ENCODE measurements at regions not wholly inside any gene's neighbourhood (a gene's known extent, or its start where the extent isn't known, plus 50 kb on each side); places are given as distances from the start of the nearest gene placed in this dataset.

DNA sequence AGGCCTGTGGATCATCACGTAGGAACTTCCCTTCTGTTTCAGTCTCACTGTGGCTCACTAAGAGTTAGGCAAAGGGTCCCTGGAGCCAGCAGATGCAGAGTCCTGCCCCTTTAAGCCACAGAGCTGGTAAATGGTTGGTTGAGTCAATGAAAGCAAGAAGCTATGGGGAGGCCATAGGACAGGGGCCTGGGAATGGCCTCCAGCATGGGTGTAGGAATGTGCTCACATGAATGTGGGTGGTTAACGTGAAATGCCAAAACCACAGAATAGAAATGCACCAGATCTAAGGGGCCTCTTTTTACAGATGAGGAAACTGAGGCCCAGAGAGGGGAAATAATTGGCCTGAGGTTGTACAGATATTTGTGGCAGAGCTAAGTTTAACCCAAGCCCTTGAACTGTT lies 150.3 kb downstream of the TLE3 start:
- DNase-seq (ENCODE audit: low read depth in 2 of 2) = no peak

DNA sequence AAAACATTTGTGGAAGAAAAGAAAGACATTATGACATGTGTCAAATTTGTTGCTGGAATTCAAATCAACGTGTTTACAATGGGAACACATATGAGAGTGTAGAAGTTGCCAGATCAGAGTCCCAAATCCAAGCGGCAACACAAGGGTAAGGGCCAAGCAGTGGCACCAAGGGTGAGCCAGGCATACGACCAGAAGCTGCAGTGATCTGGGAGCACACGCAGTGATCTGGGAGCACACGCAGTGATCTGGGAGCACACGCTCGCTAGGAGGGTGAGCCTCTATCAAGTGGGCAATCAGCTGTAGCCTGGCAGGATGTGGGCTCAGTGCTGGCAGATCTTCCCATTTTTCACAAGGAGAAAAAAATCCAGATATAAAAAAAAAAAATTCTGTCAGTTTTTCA lies 148.2 kb downstream of the TLE3 start:
- DNase-seq (ENCODE audit: low read depth in 2 of 2) = no peak

DNA sequence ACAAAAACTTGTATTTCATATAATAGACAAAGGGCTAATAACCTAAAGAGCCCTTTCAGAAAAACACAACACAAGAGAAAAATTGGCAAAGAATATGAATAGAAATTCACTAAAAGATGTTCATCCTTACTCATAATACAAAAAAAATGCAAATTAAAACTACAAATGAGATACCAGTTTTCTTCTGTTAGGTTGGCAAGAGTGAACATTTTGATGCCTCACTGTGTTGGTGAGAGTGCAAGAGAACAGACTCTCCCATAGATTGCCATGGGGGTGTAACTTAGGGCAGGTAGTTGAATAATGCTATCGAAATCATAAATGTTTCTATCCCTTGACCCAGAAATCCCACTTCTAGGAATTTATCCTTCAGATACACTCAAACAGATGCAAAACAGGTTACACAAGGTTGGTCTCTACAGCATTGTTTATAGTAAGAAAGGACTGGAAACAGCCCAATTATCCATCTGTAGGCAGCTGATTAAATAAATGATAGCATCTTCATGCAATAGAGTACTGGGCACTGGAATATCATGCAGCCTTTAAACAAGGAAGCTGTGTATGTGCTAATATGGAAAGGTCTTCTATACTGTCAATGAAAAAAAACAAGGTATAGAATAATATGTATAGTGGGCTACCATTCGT lies 146.3 kb downstream of the TLE3 start:
- DNase-seq (ENCODE audit: low read depth in 2 of 2) = no peak

DNA sequence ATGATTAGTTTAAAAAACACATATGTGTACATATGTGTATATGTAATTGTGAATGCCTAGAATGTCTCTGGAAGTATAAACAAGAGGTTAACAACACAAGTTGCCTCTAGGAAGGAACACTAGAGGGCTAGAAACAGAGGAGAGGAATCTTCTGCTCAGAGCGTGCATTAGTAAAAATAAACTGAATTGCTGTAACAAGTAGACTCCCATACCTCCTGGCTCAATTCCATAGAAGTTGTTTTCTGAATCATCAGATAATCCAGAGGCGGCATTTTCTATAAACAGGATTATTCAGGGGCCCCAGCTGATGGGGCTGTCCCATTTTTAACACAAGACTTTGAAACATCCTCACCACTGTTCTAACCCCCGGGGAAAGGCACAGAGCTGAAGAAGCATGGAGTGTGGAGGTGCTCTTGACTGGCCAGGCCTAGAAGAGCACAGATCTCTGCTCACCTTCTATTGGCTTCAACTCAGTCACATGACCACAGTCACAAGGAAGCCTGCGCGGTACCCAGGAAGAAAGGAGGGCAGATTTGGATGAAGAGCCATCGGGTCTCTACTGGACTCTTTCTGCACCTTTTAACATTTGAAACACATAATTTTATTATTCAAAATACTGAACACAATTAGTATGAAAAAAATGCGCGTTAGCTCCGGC lies 145.7 kb downstream of the TLE3 start:
- no peak for DNase-seq (ENCODE audit: low read depth in 2 of 2)

DNA sequence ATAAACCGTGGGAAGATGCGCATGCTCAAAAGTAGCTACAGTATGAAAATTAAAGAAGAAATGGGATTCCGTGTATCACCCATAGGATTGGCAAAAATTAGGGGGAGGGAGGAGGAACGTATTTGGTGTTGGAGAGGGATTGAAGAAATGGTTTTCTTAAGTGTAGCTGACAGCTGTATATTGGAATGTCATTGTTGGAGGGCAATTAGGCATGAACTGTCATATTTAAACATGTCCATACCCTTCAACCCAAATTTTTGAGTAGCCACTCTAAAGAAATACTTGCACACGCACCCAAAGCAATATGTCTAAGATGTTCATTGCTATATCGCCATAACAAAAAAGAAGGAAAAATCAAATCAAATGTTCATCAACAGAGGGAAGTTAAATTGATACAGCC lies 144.7 kb downstream of the TLE3 start:
- DNase-seq (ENCODE audit: low read depth in 2 of 2) = no peak

DNA sequence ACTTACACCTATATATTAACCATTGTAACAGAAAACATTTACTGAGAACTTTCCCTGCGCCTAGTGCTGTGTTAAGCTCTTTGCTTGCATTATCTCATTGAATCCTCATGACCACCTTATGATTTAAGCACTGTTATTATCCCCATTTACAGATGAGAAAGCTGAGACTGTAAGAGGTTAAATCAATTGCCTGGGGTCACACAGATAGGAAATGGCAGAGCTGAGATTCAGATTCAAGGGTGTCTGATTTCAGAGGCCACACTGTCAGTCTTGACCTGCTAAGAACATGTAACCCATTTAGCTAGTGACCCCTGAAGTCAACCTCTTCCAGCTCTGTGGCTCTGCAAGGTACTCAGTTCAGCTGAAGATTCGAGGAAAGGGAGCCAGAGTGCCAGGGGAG lies 143.9 kb downstream of the TLE3 start:
- DNase-seq (ENCODE audit: low read depth in 2 of 2) = no peak

DNA sequence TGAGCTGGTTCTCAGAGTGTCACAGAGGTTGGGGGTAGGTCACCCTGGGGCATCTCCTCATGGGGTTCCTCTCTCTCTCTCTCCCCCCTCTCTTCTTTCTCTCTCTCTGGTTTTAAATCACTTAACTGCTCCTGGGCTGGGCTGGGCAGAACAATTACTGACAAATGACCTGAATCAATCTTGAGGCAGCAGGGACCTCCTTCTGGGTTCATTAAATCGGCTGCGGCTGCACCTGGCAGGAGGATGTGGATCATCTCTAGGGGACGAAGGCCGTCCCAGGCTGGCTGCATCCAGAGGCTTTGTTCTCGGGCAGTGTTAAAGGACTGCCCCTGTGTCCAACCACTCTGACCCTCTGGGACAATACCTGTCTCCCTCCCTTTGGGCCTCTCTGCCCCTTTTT lies 143.1 kb downstream of the TLE3 start:
- DNase-seq (ENCODE audit: low read depth in 2 of 2) = no peak

DNA sequence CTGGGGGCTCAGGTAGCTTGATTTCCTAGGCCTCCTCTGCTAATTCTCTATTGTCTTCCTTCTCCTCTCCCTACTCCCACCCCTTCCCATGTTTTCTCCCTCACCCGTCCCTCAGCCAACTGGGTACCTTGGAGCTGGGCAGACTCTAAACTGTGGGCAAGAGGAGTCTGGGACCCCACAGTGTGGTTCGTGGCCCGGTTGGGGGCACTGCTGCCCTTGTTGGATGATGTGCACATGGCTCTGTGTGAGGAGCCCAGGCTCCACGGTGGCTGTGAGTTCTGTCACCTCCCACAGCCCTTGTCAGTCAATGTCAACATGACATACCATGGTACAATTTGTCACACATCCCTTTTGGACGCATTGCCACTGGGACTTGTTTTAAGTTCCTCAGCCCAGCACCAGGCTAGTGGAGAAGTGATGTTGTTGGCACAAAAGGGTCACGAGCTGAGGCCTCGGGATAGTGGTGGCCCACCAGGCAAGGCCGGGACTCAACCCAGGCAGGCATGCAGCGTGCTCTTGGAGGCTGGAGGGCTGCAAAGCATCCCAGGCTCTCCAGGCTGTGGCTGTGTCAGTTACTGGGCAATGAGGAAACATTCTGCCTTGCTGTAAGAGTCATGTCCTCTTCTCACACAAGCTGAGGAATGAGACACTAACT lies 142.3 kb downstream of the TLE3 start:
- DNase-seq (ENCODE audit: low read depth in 2 of 2) = no peak

DNA sequence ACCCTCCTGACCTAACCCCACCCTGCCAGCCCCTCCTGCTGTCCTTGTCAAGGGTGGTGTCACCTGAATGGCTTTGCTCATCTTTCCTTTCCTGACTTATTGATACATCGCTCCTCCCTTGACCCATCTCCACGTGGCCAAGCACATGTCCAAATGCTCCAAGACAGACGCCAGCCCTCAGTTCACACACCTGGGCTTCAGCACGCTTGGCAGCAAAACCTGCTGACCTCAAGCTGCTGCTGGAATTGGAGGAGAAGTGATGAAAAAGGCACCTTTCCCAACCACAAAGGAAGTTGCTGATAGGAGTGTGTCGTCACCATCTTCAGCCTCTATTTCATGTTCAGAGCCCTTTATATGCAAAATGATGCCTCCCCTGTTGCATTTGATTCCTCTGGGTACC lies 141.3 kb downstream of the TLE3 start:
- DNase-seq (ENCODE audit: low read depth in 2 of 2) = no peak

DNA sequence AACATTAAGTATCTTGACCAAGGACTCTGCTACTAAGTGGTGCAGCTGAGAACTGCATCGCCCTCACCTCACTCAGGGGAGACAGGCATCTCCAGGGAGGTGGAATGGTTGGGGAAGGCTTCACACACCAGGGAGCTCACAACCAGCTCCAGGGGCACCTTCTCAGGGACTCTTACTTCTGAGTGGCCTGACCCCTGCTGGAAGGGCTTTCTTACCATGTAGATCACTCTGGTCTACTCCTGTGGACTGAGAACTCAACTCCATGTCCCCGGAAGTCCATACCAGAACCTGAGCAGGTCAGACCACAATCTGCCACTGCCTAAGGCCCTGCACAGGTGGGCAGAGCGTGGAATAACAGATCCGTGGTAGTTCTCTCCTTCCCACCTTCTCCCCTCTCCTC lies 140.5 kb downstream of the TLE3 start:
- DNase-seq (ENCODE audit: low read depth in 2 of 2) = no peak

DNA sequence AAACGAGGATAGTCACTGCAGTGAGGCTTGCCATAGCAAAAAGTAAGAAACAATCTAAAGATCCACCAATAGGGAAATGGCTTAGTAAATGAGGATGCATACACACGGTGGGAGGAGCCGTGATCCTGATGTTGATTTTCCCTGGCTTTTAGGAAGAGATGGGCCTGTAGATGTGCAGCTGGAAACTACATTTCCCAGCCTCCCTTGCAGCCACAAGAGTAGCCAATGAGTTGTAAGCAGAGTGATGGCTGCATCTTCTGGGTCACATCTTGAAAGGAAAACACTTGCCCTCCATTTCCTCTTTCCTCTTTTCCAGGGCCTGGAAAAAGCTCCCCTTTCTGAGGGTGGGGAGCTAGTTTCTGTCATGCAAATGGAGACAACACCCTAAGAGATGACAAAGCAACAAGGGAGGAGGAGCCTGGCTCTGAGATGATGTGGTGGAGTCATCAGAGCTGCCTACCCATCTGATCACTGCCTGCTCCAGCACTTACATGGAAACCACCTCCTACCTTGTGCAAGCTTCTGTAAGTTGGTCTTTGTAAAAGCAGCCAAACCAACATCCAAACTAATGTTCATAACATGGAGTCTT lies 139.1 kb downstream of the TLE3 start:
- DNase-seq (ENCODE audit: low read depth in 2 of 2) = no peak

DNA sequence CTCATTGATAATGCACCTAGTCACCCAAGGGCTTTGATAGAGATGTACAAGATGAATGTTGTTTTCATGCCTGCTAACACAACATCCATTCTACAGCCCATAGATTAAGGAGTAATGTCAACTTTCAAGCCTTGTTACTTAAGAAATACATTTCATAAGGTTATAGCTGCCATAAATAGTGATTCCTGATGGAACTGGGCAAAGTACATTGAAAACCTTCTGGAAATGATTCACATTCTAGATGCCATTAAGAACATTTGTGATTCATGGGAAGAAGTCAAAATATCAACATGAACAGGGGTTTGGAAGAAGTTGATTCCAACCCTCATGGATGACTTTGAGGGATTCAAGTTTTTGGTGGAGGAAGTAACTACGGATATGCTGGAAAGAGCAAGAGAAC lies 135.2 kb downstream of the TLE3 start:
- DNase-seq (ENCODE audit: low read depth in 2 of 2) = no peak

DNA sequence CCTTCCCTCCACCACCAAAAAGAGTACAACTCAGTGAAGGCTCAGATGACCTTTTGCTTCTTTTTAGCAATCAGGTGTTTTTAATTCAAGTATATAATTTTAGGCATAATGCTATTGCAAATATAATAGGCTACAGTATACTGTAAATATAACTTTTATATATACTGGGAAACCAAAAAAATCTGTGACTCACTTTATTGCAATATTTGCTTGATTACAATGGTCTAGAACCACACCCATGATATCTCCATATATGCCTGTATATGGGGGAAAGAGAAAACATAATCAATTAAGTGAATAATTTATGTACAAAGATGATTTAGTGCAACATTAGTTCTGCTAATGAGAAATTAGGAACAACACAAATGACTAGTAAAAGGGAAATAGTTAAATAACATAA lies 134.3 kb downstream of the TLE3 start:
- DNase-seq (ENCODE audit: low read depth in 2 of 2) = no peak

DNA sequence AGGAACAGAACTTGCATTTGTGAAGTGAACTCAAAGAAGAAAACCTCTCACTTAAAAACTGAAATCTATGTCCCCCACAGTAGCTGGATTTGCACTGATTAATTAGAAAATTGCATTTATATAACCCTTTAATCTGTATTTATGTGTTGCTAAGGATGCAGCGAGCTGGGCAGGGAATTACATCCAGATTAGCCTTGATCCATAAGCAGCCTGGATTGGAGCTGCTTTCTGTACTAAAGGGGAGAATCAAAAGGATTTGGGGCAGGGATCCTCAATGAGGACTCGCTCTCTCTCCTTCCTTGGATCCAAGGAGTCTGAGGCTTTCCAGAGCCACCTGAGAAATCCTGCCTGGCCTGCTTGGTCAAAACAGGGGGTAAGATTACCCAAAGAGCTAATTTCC lies 125.9 kb downstream of the TLE3 start:
- DNase-seq (ENCODE audit: low read depth in 2 of 2) = no peak

DNA sequence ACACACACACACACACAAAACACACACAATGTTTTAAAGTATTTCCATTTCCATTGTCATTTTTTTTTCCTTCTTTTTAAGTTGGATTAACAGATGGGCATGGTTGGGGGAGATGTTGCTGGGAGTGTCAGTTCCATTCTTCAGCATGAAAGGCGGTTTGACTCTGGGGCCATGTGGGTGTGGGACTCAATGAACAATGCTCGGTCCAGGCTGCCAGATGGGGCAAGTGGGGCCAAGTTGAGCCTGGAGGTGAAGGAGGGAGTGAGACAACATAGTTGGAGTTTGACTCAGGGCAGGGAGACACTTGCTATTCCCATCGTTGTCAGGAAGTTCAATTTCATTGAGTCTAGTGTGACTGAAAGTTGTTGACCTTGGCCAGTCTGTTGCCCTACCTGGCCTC lies 125.3 kb downstream of the TLE3 start:
- no peak for DNase-seq (ENCODE audit: low read depth in 2 of 2)

DNA sequence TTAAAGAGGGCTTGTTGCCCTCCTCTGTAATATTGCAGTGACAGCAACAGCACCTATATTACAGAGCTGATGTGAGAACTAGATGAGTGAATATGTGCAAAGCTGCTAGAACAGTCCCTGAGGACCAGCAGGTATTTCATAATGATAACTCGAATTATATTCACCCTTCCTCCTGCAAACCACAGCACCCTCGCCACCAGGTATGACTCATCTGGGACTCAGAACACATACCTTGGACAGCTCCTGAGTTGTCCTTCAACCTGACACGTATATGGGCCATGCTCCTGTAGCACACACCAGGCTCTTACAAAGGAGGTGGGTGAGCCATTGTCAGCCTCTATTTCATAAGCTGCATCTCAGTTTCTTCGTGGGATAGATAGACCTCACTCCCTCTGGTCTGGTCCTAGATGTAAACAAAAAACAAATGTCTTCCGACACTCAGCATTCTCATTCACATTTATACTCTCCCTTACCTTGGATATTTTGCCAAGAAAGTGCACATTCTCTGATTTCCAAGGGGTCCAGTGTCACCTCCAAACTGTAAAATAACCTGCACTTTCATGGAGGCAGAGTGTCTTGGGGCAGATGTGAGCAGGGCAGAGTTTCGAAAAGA lies 124.5 kb downstream of the TLE3 start:
- peak; percentile 18 to 19 for DNase-seq (ENCODE audit: low read depth in 2 of 2)

DNA sequence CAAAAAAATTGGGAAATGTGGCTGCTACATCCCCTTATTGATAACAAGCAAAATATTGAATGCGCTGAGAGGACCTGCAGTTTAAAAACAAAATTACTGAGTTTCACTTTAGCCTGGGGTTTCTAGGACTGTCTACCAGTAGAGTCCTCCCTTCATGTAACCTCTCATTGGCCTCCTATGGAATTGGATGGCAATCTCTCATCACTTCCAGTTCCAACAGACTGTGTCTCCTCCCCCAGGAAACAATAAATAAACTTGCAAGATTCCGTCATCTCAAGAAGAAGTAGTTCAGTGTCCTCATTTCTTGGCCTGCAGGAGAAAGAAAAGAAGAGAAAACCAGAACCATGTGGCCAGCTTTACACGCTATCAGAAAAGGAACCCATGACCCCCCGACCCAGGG lies 123.8 kb downstream of the TLE3 start:
- no peak for DNase-seq (ENCODE audit: low read depth in 2 of 2)

DNA sequence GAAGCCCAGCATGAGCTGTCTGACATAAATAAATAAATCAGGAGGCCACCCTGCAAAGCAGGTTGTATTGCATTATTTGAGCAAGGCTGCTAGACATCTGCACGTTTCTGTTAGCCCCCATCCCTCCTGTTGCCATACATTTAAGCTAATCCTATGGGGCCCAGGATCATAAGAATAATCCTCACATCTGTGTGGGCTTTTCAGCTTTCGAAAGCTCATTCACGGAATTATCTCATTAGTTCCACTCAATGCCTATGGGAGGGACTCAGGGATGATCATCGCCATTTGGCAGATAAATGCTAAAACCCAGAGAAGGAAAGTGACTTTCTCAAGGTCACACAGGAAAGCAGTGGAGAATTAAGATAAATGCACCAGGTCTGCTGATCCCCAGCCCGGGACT lies 123.4 kb downstream of the TLE3 start:
- no peak for DNase-seq (ENCODE audit: low read depth in 2 of 2)

DNA sequence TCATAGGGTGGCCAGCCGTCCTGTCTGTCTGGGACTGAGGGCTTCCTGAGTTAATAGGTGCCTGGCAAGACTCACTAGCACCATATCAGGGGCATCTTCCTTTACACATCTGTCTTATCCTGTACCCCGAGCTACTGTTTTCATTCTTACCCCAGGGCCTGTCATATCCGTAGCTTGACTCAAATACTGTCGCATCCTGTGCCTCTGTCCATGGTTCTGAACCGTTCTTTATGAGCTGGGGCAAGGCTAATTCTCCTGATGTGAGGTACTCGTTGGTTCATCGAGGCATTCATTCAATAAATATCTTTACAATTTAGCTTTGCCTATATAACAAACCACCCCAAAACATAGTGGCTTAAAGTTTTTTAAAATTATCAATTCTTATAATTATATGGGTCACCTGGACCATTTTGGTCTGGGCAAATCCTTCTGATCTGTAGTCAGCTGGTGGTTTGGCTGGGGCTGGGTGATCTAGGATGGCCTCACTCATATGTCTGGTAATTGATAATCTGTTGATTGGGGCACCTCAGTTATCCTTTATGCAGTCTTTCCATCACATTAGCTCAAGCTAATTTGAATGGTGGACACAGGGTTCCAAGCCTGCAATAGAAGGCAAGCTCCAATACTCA lies 121.2 kb downstream of the TLE3 start:
- DNase-seq (ENCODE audit: low read depth in 2 of 2) = peak; percentile 44 to 52

DNA sequence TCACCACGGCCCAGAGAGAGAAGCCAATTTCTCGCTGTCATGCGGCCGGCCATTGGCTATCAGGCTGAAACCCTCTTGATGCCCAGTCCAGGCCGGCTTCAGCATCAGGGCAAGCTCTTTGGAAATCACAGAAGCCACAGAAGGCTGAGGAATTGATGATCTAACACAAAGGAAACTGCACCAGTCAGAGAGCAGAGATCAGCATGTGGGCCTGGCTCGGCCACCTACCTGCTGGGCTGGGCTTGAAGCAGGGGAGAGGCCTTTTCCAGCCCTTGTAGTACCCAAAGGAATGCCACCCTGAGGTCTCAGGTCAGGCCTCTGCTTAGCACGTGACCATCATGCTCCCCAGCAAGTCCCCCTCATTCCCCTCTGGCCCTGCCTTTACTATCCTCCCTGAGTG lies 119.1 kb downstream of the TLE3 start:
- DNase-seq (ENCODE audit: low read depth in 2 of 2) = no peak

DNA sequence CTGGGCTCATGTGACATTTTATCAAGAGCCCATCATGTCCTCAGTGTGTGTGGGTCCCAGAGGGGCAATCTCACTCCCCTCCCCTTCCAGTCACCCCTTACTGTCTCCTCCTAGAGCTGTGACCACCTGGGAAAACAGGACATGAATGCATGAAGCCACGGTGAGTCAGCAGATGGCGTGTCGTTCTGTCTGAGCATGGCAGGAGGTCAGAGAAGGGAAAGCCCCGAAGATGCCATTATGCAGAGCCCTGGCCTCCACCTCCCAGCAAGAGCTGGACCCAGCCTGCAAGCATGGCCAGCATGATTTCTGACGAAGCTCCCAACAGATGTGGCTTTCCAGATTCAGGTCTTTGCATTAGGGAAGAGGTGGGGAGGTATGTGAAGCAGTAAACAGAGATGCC lies 118.5 kb downstream of the TLE3 start:
- no peak for DNase-seq (ENCODE audit: low read depth in 2 of 2)

DNA sequence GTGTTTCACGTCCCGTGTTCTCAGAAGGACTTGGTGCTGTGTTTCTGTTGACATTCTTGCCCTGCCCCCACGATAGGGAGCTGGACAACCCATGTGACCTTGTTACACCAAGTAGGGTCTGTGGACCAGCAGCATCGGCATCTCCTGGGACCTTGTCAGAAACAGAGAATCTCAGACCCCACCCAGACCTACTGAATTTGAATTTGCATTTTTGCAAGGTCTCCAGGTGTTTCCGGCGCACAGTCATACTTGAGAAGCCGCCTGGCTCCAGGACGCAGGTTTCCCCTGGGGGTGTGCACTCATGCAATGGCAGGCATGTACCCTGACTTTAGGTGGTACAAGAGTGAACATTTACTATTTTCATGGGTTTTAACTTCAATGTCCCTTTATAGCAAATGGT lies 117.9 kb downstream of the TLE3 start:
- DNase-seq (ENCODE audit: low read depth in 2 of 2) = no peak

All from stimulated activated CD4-positive, alpha-beta T cell treated with anti-CD3 and anti-CD28 coated beads, Interleukin-4, amount 100 ng/mL, for 48 hours (primary cell).